Sigmoid colon (tissue), 4 donors: ENCODE measurements at regions not wholly inside any gene's neighbourhood (a gene's known extent, or its start where the extent isn't known, plus 50 kb on each side); places are given as distances from the start of the nearest gene placed in this dataset.

Experiments
- EP300 ChIP-seq, 4 donors: sonication (generic); formaldehyde crosslinking; IDR thresholded peaks; one replicate each; pipeline ENCODE4 v1.6.1; 2017; ENCODE audit warnings: antibody characterized with exemption in 4 of 4
- TF ChIP-seq, protein P1 (sequence below), 4 experiments: fragments of 450-650 bp in 3 of 4; fragments of 200-600 bp in 1 of 4; IDR thresholded peaks; one replicate each; pipeline ENCODE4 v1.5.1; 2016 to 2019; ENCODE audit warnings: antibody characterized with exemption in 4 of 4, mild to moderate bottlenecking in 3 of 4, moderate library complexity in 2 of 4

DNA sequence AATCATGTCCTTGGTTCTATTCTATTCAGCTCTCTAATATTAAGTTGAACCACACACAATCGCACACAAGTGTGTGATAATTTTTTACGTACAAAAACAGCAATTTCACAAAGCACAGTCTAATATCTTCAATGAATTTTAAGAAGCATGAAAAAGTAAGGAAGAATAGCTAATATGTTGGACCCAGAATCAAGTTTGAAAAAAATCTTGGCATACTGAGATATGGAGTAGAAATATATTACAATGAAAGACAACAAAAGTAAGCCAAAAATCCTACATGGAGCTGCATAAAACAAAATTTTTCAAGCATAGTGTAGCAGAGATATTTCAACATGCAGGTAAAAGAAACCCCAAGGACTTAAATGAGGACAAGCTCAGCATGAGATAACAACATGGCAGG lies 219.1 kb upstream of the RND3 start:
- TF ChIP-seq, protein P1, sequence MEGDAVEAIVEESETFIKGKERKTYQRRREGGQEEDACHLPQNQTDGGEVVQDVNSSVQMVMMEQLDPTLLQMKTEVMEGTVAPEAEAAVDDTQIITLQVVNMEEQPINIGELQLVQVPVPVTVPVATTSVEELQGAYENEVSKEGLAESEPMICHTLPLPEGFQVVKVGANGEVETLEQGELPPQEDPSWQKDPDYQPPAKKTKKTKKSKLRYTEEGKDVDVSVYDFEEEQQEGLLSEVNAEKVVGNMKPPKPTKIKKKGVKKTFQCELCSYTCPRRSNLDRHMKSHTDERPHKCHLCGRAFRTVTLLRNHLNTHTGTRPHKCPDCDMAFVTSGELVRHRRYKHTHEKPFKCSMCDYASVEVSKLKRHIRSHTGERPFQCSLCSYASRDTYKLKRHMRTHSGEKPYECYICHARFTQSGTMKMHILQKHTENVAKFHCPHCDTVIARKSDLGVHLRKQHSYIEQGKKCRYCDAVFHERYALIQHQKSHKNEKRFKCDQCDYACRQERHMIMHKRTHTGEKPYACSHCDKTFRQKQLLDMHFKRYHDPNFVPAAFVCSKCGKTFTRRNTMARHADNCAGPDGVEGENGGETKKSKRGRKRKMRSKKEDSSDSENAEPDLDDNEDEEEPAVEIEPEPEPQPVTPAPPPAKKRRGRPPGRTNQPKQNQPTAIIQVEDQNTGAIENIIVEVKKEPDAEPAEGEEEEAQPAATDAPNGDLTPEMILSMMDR (IDR thresholded peaks at IDR 0.05) = no peak
- TF ChIP-seq EP300 (IDR thresholded peaks at IDR 0.05) = no peak
